Thyroid gland (tissue), 4 donors: ENCODE measurements at regions not wholly inside any gene's neighbourhood (a gene's known extent, or its start where the extent isn't known, plus 50 kb on each side); places are given as distances from the start of the nearest gene placed in this dataset.

Experiments
- POLR2A ChIP-seq, 2 donors: fragments of 450-650 bp; IDR thresholded peaks; one replicate each; pipeline ENCODE4 v1.6.1; 2017; ENCODE audit warnings: antibody characterized with exemption in 2 of 2, mild to moderate bottlenecking in 2 of 2, moderate library complexity in 1 of 2
- TF ChIP-seq, protein P1 (sequence below), 6 experiments: fragments of 200-600 bp in 3 of 6; fragments of 450-650 bp in 3 of 6; sonication (generic) in 3 of 6; IDR thresholded peaks; one replicate each; pipeline ENCODE4 v1.5.1; 2016 to 2019; ENCODE audit warnings: antibody characterized with exemption in 6 of 6, mild to moderate bottlenecking in 2 of 6, inconsistent platforms in 1 of 6, moderate library complexity in 1 of 6

DNA sequence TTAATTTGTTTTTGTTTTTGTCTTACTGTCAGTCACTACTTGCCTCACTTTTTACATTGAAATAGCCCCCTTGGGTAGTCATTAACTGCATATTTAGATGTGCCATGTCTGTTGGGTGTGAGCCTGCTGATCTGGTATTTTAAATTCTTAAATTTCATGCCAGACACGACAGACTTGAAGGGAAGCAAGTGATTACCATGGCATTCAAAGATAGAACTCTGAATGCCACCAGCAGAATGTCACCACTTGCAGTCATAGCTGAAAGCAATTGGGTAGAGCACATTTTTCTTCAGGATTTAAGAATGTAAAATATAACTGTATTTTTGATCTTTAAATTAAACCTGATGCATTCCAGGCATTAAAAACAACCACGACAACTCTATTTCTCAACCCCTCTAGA is 396.5 kb upstream of the ATP10A start:
- TF ChIP-seq, protein P1, sequence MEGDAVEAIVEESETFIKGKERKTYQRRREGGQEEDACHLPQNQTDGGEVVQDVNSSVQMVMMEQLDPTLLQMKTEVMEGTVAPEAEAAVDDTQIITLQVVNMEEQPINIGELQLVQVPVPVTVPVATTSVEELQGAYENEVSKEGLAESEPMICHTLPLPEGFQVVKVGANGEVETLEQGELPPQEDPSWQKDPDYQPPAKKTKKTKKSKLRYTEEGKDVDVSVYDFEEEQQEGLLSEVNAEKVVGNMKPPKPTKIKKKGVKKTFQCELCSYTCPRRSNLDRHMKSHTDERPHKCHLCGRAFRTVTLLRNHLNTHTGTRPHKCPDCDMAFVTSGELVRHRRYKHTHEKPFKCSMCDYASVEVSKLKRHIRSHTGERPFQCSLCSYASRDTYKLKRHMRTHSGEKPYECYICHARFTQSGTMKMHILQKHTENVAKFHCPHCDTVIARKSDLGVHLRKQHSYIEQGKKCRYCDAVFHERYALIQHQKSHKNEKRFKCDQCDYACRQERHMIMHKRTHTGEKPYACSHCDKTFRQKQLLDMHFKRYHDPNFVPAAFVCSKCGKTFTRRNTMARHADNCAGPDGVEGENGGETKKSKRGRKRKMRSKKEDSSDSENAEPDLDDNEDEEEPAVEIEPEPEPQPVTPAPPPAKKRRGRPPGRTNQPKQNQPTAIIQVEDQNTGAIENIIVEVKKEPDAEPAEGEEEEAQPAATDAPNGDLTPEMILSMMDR (IDR thresholded peaks at IDR 0.05): no peak
- no peak for TF ChIP-seq POLR2A (IDR thresholded peaks at IDR 0.05)
